Transverse colon (tissue), 4 donors: ENCODE measurements at regions not wholly inside any gene's neighbourhood (a gene's known extent, or its start where the extent isn't known, plus 50 kb on each side); places are given as distances from the start of the nearest gene placed in this dataset.

Experiments used
- EP300 ChIP-seq: sonication (generic); formaldehyde crosslinking; IDR thresholded peaks from one replicate; pipeline ENCODE4 v1.6.1; 2017; ENCODE audit warnings: antibody characterized with exemption, low read depth
- POLR2A ChIP-seq: fragments of 450-650 bp; IDR thresholded peaks from one replicate; pipeline ENCODE4 v1.6.1; 2016; ENCODE audit warnings: antibody characterized with exemption, mild to moderate bottlenecking, moderate library complexity
- POLR2AphosphoS5 ChIP-seq, 3 donors: sonication (generic); formaldehyde crosslinking; IDR thresholded peaks; one replicate each; pipeline ENCODE4 v1.6.1; 2016; ENCODE audit warnings: antibody characterized with exemption in 3 of 3
- TF ChIP-seq, protein P1 (sequence below), 5 experiments: fragments of 200-600 bp in 3 of 5; fragments of 450-650 bp in 2 of 5; sonication (generic) in 3 of 5; IDR thresholded peaks; 1 replicate in 2 of 5; 2 replicates in 3 of 5; pipeline ENCODE4 v1.5.1; 2016 to 2017; ENCODE audit warnings: antibody characterized with exemption in 5 of 5, inconsistent platforms in 3 of 5, mild to moderate bottlenecking in 2 of 5, moderate library complexity in 1 of 5

DNA sequence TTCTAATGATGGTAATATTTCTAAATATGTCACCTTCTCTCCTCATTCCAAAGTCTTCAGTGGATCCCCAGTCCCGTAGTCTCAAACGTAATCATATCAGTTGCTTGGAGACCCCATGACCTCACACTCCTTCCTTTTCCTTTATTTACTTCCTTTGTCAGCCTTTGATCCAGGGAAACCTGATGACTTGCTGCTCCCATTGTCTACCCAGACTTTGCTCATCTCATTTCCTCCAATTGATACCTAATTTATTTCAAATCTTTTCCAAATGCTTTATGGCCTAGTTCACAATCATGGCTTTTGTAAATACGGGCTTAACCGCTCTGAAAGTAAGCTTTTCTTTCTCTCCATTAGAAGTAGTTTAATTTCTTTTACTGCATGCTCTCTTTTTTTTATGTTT is 402.4 kb upstream of the CYRIA start:
- TF ChIP-seq, protein P1, sequence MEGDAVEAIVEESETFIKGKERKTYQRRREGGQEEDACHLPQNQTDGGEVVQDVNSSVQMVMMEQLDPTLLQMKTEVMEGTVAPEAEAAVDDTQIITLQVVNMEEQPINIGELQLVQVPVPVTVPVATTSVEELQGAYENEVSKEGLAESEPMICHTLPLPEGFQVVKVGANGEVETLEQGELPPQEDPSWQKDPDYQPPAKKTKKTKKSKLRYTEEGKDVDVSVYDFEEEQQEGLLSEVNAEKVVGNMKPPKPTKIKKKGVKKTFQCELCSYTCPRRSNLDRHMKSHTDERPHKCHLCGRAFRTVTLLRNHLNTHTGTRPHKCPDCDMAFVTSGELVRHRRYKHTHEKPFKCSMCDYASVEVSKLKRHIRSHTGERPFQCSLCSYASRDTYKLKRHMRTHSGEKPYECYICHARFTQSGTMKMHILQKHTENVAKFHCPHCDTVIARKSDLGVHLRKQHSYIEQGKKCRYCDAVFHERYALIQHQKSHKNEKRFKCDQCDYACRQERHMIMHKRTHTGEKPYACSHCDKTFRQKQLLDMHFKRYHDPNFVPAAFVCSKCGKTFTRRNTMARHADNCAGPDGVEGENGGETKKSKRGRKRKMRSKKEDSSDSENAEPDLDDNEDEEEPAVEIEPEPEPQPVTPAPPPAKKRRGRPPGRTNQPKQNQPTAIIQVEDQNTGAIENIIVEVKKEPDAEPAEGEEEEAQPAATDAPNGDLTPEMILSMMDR (IDR thresholded peaks at IDR 0.05): no peak
- no peak for TF ChIP-seq POLR2A
- TF ChIP-seq EP300: no peak
- no peak for TF ChIP-seq POLR2AphosphoS5 (IDR thresholded peaks at IDR 0.05)
